Endothelial cell of umbilical vein (primary cell): ENCODE measurements at regions not wholly inside any gene's neighbourhood (a gene's known extent, or its start where the extent isn't known, plus 50 kb on each side); places are given as distances from the start of the nearest gene placed in this dataset.

ENCODE experiments used
- BruUV-seq: library from RNA; stranded (reverse); fragments of 400-500 nt; replicated peaks from 2 replicates; lab custom pipeline; 2021; lab: Mats Ljungman, UMichigan
- CTCF ChIA-PET: fragments of 300-600, 350-600 bp; sonication (Branson Sonifier 250); formaldehyde crosslinking; loops from one replicate; lab custom pipeline; 2021; ENCODE audit warnings: antibody characterized with exemption, inconsistent platforms; lab: Charles Lee
- POLR2A ChIA-PET: fragments of 300-600, 350-600 bp; sonication (Branson Sonifier 250); formaldehyde crosslinking; loops from one replicate; lab custom pipeline; 2021; ENCODE audit warnings: antibody characterized with exemption, inconsistent platforms; lab: Charles Lee
- DNase-seq: peaks from one replicate; pipeline ENCODE4 v3.0.0-alpha.2; 2011; ENCODE audit warnings: low read depth, low spot score
- FAIRE-seq: peaks from 2 replicates; lab custom pipeline; 2011; peaks lifted over from hg19 to GRCh38; lab: Jason Lieb, UNC
- H2AFZ ChIP-seq: 2 replicates; pipeline ENCODE4 v1.6.0; 2012; ENCODE audit warnings: low read depth, low read length, control low read depth, inconsistent platforms
- H3K27ac ChIP-seq: 2 replicates; pipeline ENCODE4 v1.5.1; 2011; ENCODE audit warnings: low read depth, mild to moderate bottlenecking, control low read depth, low read length, moderate library complexity; ENCODE audit not compliant: insufficient read depth
- H3K27me3 ChIP-seq, 2 experiments: 2 replicates each; pipeline versions ENCODE4 v1.6.0 to v1.6.1; 2011; ENCODE audit warnings: low read length in 2 of 2, mixed read lengths in 1 of 2; ENCODE audit not compliant: control insufficient read depth in 2 of 2, insufficient read depth in 2 of 2
- H3K36me3 ChIP-seq, 2 experiments: 2 replicates in 1 of 2; 3 replicates in 1 of 2; pipeline ENCODE4 v1.5.1; 2011; ENCODE audit warnings: low read length in 2 of 2, mild to moderate bottlenecking in 1 of 2, moderate library complexity in 1 of 2; ENCODE audit not compliant: control insufficient read depth in 2 of 2, insufficient read depth in 2 of 2; ENCODE audit errors: extremely low read depth in 1 of 2
- H3K4me1 ChIP-seq: 3 replicates; pipeline ENCODE4 v1.5.1; 2011; ENCODE audit warnings: mild to moderate bottlenecking, low read length; ENCODE audit not compliant: control insufficient read depth, insufficient read depth; ENCODE audit errors: extremely low read depth
- H3K4me2 ChIP-seq: 2 replicates; pipeline ENCODE4 v1.6.1; 2011; ENCODE audit warnings: low read length, control low read depth, mixed read lengths; ENCODE audit not compliant: insufficient read depth
- H3K4me3 ChIP-seq, 3 experiments: fragments of 200-600 bp in 1 of 3; sonication (generic), shearing (Covaris generic) in 1 of 3; replicated peaks in 1 of 3; 2 replicates each; pipeline ENCODE4 v1.5.1; 2011 to 2016; ENCODE audit warnings: control low read depth in 3 of 3, low read length in 3 of 3, mild to moderate bottlenecking in 2 of 3, inconsistent platforms in 1 of 3, low read depth in 1 of 3, moderate library complexity in 1 of 3; ENCODE audit not compliant: insufficient read depth in 1 of 3
- H3K79me2 ChIP-seq: 2 replicates; pipeline ENCODE4 v1.6.0; 2012; ENCODE audit warnings: low read length, inconsistent platforms; ENCODE audit not compliant: control insufficient read depth, insufficient read depth
- H3K9ac ChIP-seq: replicated peaks from 2 replicates; pipeline ENCODE3; 2011; ENCODE audit warnings: low read length, control low read depth; ENCODE audit not compliant: insufficient read depth; ENCODE audit errors: extremely low read depth
- H3K9me1 ChIP-seq: replicated peaks from 3 replicates; pipeline ENCODE4 v1.6.0; 2011; ENCODE audit warnings: mild to moderate bottlenecking, low read length; ENCODE audit not compliant: control insufficient read depth, insufficient read depth; ENCODE audit errors: extremely low read depth
- H3K9me3 ChIP-seq: replicated peaks from 2 replicates; pipeline ENCODE4 v1.5.1; 2012; ENCODE audit warnings: low read length, inconsistent platforms; ENCODE audit not compliant: control insufficient read depth, insufficient read depth
- H4K20me1 ChIP-seq: replicated peaks from 2 replicates; pipeline ENCODE3; 2011; ENCODE audit warnings: mild to moderate bottlenecking, low read length; ENCODE audit not compliant: control insufficient read depth, insufficient read depth; ENCODE audit errors: extremely low read depth
- CTCF ChIP-seq, 2 donors: IDR thresholded peaks; 1 replicate in 1 of 2; 2 replicates in 1 of 2; pipeline ENCODE4 v1.5.1; 2011; ENCODE audit warnings: low read length in 2 of 2, mild to moderate bottlenecking in 2 of 2, moderate library complexity in 2 of 2, control low read depth in 1 of 2, inconsistent platforms in 1 of 2, low read depth in 1 of 2; ENCODE audit not compliant: insufficient read depth in 1 of 2; ENCODE audit errors: extremely low read depth in 1 of 2
- EZH2 ChIP-seq: IDR thresholded peaks from 2 replicates; pipeline ENCODE4 v1.6.1; 2012; ENCODE audit warnings: borderline replicate concordance, low read depth, mild to moderate bottlenecking, moderate library complexity, low read length, inconsistent platforms; ENCODE audit not compliant: severe bottlenecking
- FOS ChIP-seq: IDR thresholded peaks from 2 replicates; pipeline ENCODE4 v1.6.1; 2011; ENCODE audit warnings: mild to moderate bottlenecking, low read length, moderate library complexity, borderline replicate concordance; ENCODE audit not compliant: insufficient read depth
- GATA2 ChIP-seq: IDR thresholded peaks from 2 replicates; pipeline ENCODE4 v1.7.0; 2011; ENCODE audit warnings: low read depth, mild to moderate bottlenecking, moderate library complexity, mixed read lengths, low read length; ENCODE audit not compliant: insufficient read length, insufficient read depth
- JUN ChIP-seq: IDR thresholded peaks from 2 replicates; pipeline ENCODE4 v1.6.1; 2011; ENCODE audit warnings: borderline replicate concordance, low read depth; ENCODE audit not compliant: insufficient read length, insufficient read depth
- MAX ChIP-seq: IDR thresholded peaks from 2 replicates; pipeline ENCODE4 v1.6.1; 2011; ENCODE audit not compliant: insufficient read depth, insufficient read length
- MYC ChIP-seq: IDR thresholded peaks from one replicate; pipeline ENCODE4 v1.6.1; 2011; ENCODE audit warnings: mild to moderate bottlenecking, low read depth, low read length
- POLR2A ChIP-seq: IDR thresholded peaks from 2 replicates; pipeline ENCODE4 v1.6.1; 2012; ENCODE audit warnings: low read depth, mild to moderate bottlenecking, control low read depth, low read length
- POLR2AphosphoS5 ChIP-seq: IDR thresholded peaks from 2 replicates; pipeline ENCODE4 v1.6.1; 2012; ENCODE audit warnings: low read depth, mild to moderate bottlenecking, control low read depth, low read length, moderate library complexity; ENCODE audit not compliant: insufficient read depth
- dilution Hi-C: fragments of 300-500 bp; cut with MboI; formaldehyde crosslinking; loops from one replicate; pipeline ENCODE4 v1.15.0; 2019; ENCODE audit warnings: low sequenced_read_pairs; ENCODE audit not compliant: extremely low pct_ligation_motif_present
- intact Hi-C: fragments of 100-400 bp; cut with micrococcal nuclease; formaldehyde crosslinking; loops from one replicate; pipeline ENCODE4 v1.10.0; 2022

- BruUV-seq, result no TSS peak
- no peaks in the 10 kb centered on the region for H4K20me1 ChIP-seq
- ChIA-PET POLR2A (no interaction called here), CTCF (no interaction called here)
- intact Hi-C loops, result no loop called here
- dilution Hi-C loops, result no loop called here
- no peak overlapping the region for H3K27ac ChIP-seq
- no peaks in the 10 kb centered on the region for H3K9me3 ChIP-seq
- no peak for FAIRE-seq
- no peak overlapping the region for H3K4me2 ChIP-seq
- H3K4me1 ChIP-seq, result no peaks in the 10 kb centered on the region
- H3K36me3 ChIP-seq, result no peaks in the 10 kb centered on the region
- no peaks in the 10 kb centered on the region for H3K9me1 ChIP-seq
- H2AFZ ChIP-seq, result no peak overlapping the region
- no peak overlapping the region for H3K9ac ChIP-seq
- no peak overlapping the region for H3K4me3 ChIP-seq
- H3K79me2 ChIP-seq, result no peaks in the 10 kb centered on the region
- TF ChIP-seq GATA2 (no peak), CTCF (IDR thresholded peaks at IDR 0.05; ENCODE audit: extremely low read depth in 1 of 2, insufficient read depth in 1 of 2, low read depth in 1 of 2, low read length in 2 of 2) (no peak), MYC (no peak), POLR2A (no peak), MAX (no peak), FOS (no peak), POLR2AphosphoS5 (no peak), EZH2 (no peak), JUN (no peak)
- DNase-seq, result no peak
- H3K27me3 ChIP-seq, result no peaks in the 10 kb centered on the region
Observed at GRCh38 chr13:37450276-37450675, 148.3 kb downstream of the POSTN start.
